DOHH2 (cell line): ENCODE measurements at regions not wholly inside any gene's neighbourhood (a gene's known extent, or its start where the extent isn't known, plus 50 kb on each side); places are given as distances from the start of the nearest gene placed in this dataset.

ENCODE experiments used
- H3F3A ChIP-seq: fragments of 200-600 bp; sonication (generic), shearing (Covaris generic); 2 replicates; pipeline ENCODE4 v1.6.0; 2016; ENCODE audit warnings: antibody characterized with exemption, mild to moderate bottlenecking; ENCODE audit not compliant: control insufficient read depth, insufficient read depth
- H3K27ac ChIP-seq: fragments of 200-600 bp; sonication (generic); 2 replicates; pipeline ENCODE4 v1.5.1; 2014; ENCODE audit warnings: low read depth, mild to moderate bottlenecking, low read length, moderate library complexity
- H3K27me3 ChIP-seq: fragments of 200-600 bp; sonication (generic); 2 replicates; pipeline ENCODE4 v1.6.1; 2014; ENCODE audit warnings: mild to moderate bottlenecking, low read length, mixed read lengths; ENCODE audit not compliant: control insufficient read depth
- H3K36me3 ChIP-seq: fragments of 200-600 bp; sonication (generic); 2 replicates; pipeline ENCODE4 v1.6.1; 2014; ENCODE audit warnings: mild to moderate bottlenecking, low read length, moderate library complexity, mixed read lengths; ENCODE audit not compliant: control insufficient read depth
- H3K4me1 ChIP-seq: fragments of 200-600 bp; sonication (generic); 2 replicates; pipeline ENCODE4 v1.6.1; 2014; ENCODE audit warnings: mild to moderate bottlenecking, low read length, mixed read lengths; ENCODE audit not compliant: control insufficient read depth
- H3K4me2 ChIP-seq: fragments of 200-600 bp; sonication (generic); 2 replicates; pipeline ENCODE4 v1.6.0; 2014; ENCODE audit warnings: mild to moderate bottlenecking, low read length, moderate library complexity
- H3K4me3 ChIP-seq: fragments of 200-600 bp; sonication (generic); 2 replicates; pipeline ENCODE4 v1.5.1; 2014; ENCODE audit warnings: mild to moderate bottlenecking, low read length, mixed read lengths
- H3K79me2 ChIP-seq: fragments of 200-600 bp; sonication (generic); 2 replicates; pipeline ENCODE4 v1.6.1; 2014; ENCODE audit warnings: mild to moderate bottlenecking, low read length, mixed read lengths; ENCODE audit not compliant: control insufficient read depth
- H3K9me2 ChIP-seq: fragments of 200-600 bp; sonication (generic); replicated peaks from 2 replicates; pipeline ENCODE4 v1.6.1; 2014; ENCODE audit warnings: mild to moderate bottlenecking, low read length, mixed read lengths; ENCODE audit not compliant: control insufficient read depth
- H3K9me3 ChIP-seq: fragments of 200-600 bp; sonication (generic); 2 replicates; pipeline ENCODE4 v1.6.1; 2014; ENCODE audit warnings: antibody characterized with exemption, low read length, mixed read lengths; ENCODE audit not compliant: control insufficient read depth, insufficient read depth
- H4K20me1 ChIP-seq: fragments of 200-600 bp; sonication (generic); 2 replicates; pipeline ENCODE4 v1.6.0; 2014; ENCODE audit warnings: low read depth, mild to moderate bottlenecking, antibody characterized with exemption, low read length, moderate library complexity; ENCODE audit not compliant: control insufficient read depth, insufficient read depth
- EZH2phosphoT487 ChIP-seq: fragments of 200-600 bp; sonication (generic); IDR thresholded peaks from 2 replicates; pipeline ENCODE4 v1.6.1; 2017; ENCODE audit warnings: borderline replicate concordance, mild to moderate bottlenecking, antibody characterized with exemption, low read length, moderate library complexity, mixed read lengths
- TF ChIP-seq, protein P1 (sequence below): fragments of 200-600 bp; sonication (generic); IDR thresholded peaks from one replicate; pipeline ENCODE4 v1.5.1; 2014; ENCODE audit warnings: antibody characterized with exemption, mild to moderate bottlenecking, low read depth, low read length; ENCODE audit not compliant: poor library complexity, severe bottlenecking

DNA sequence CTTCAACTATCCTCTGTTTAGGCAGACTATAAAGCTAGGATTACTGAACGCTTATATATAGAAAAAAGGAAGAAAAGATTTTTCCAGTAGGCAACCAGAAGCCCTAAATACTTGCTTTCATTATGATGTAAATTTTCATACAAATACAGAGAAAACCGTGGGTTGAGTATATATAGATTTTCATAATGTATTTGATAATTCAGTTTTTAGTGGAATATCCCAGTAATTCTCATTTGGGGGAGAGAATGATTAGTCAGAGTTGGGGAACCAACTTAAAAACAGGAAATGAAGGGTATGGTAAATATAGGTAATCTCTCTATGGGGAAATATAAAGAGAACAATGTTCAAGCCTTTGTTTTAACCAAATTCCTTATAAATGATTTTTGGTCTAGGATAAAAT is 154.0 kb upstream of the CITED2 start:
- Histone ChIP-seq H3K27me3 (no peaks in the 10 kb centered on the region), H4K20me1 (no peaks in the 10 kb centered on the region), H3K4me2 (no peak overlapping the region), H3K36me3 (no peaks in the 10 kb centered on the region), H3F3A (no peaks in the 10 kb centered on the region), H3K4me3 (no peak overlapping the region), H3K9me2 (no peaks in the 10 kb centered on the region), H3K4me1 (no peaks in the 10 kb centered on the region), H3K9me3 (no peaks in the 10 kb centered on the region), H3K79me2 (no peaks in the 10 kb centered on the region), H3K27ac (no peak overlapping the region)
- TF ChIP-seq, protein P1, sequence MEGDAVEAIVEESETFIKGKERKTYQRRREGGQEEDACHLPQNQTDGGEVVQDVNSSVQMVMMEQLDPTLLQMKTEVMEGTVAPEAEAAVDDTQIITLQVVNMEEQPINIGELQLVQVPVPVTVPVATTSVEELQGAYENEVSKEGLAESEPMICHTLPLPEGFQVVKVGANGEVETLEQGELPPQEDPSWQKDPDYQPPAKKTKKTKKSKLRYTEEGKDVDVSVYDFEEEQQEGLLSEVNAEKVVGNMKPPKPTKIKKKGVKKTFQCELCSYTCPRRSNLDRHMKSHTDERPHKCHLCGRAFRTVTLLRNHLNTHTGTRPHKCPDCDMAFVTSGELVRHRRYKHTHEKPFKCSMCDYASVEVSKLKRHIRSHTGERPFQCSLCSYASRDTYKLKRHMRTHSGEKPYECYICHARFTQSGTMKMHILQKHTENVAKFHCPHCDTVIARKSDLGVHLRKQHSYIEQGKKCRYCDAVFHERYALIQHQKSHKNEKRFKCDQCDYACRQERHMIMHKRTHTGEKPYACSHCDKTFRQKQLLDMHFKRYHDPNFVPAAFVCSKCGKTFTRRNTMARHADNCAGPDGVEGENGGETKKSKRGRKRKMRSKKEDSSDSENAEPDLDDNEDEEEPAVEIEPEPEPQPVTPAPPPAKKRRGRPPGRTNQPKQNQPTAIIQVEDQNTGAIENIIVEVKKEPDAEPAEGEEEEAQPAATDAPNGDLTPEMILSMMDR: no peak
- no peak for TF ChIP-seq EZH2phosphoT487

DNA sequence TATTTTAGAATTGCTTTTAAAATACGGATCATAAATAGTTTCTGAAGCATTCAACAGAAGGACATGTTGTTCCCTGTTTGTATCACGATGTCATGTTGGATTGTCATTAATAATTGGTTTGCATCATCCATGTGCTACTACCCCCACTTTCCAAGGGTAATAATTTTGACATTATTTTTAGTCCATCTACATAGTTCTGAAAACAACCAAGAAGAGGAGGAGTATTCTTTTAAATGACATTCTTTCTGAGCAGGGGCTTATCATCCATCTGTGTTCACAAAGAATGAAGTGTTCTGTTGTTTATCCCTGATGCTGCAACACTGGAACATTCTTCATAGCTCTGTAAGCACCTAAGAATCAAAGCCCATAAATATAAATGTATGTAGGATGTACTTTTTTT is 151.0 kb upstream of the CITED2 start:
- H3K79me2 ChIP-seq: no peaks in the 10 kb centered on the region
- TF ChIP-seq, protein P1: no peak
- no peak for TF ChIP-seq EZH2phosphoT487
- no peaks in the 10 kb centered on the region for H3K36me3 ChIP-seq
- no peaks in the 10 kb centered on the region for H3K4me1 ChIP-seq
- H4K20me1 ChIP-seq: no peaks in the 10 kb centered on the region
- no peaks in the 10 kb centered on the region for H3F3A ChIP-seq
- H3K9me2 ChIP-seq: no peaks in the 10 kb centered on the region
- no peaks in the 10 kb centered on the region for H3K9me3 ChIP-seq
- no peaks in the 10 kb centered on the region for H3K27me3 ChIP-seq
- no peak overlapping the region for H3K27ac ChIP-seq
- H3K4me3 ChIP-seq: no peak overlapping the region
- no peak overlapping the region for H3K4me2 ChIP-seq

DNA sequence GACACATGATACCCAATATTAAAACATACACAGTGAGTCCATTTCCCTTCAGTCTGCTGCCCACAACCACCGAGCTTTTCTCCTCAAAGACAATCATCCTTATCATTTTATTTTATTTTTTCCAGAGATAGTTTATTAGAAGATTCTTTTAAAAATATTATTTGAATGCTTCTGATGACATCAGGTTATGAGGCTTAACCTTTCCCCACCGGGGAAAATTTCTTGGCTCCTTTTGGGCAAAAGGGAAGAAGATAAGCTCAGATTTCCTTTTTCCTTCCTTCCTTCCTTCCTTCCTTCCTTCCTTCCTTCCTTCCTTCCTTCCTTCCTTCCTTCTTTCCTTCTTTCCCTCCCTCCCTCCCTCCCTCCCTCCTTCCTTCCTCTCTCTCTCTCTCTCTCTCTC is 149.5 kb upstream of the CITED2 start:
- Histone ChIP-seq H3K4me2 (no peak overlapping the region), H3K4me3 (no peak overlapping the region), H3K9me3 (no peaks in the 10 kb centered on the region), H3K4me1 (no peaks in the 10 kb centered on the region), H4K20me1 (no peaks in the 10 kb centered on the region), H3K79me2 (no peaks in the 10 kb centered on the region), H3K27me3 (no peaks in the 10 kb centered on the region), H3K36me3 (no peaks in the 10 kb centered on the region), H3F3A (no peaks in the 10 kb centered on the region), H3K27ac (no peak overlapping the region), H3K9me2 (no peaks in the 10 kb centered on the region)
- no peak for TF ChIP-seq EZH2phosphoT487
- TF ChIP-seq, protein P1: no peak
